ENCODE measurements at regions not wholly inside any gene's neighbourhood (a gene's known extent, or its start where the extent isn't known, plus 50 kb on each side); places are given as distances from the start of the nearest gene placed in this dataset.

DNA sequence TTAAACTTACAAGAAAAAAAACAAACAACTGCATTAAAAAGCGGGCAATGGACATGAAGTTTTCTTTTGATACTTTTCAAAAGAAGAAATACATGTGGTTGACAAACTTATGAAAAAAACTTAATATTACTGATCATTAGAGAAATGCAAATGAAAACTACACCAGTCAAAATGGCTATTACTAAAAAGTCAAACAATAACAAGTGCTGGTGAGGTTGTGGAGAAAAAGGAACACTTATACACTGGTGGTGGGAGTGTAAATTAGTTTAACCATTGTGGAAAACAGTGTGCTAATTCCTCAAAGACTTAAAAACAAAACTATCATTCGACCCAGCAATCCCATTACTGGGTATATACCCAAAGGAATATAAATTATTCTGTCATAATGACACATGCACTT is 311.6 kb downstream of the ISL1 start:
- no peak for TF ChIP-seq RCOR1 (IDR thresholded peaks at IDR 0.05; ENCODE audit: low read length)
- TF ChIP-seq, protein P1, sequence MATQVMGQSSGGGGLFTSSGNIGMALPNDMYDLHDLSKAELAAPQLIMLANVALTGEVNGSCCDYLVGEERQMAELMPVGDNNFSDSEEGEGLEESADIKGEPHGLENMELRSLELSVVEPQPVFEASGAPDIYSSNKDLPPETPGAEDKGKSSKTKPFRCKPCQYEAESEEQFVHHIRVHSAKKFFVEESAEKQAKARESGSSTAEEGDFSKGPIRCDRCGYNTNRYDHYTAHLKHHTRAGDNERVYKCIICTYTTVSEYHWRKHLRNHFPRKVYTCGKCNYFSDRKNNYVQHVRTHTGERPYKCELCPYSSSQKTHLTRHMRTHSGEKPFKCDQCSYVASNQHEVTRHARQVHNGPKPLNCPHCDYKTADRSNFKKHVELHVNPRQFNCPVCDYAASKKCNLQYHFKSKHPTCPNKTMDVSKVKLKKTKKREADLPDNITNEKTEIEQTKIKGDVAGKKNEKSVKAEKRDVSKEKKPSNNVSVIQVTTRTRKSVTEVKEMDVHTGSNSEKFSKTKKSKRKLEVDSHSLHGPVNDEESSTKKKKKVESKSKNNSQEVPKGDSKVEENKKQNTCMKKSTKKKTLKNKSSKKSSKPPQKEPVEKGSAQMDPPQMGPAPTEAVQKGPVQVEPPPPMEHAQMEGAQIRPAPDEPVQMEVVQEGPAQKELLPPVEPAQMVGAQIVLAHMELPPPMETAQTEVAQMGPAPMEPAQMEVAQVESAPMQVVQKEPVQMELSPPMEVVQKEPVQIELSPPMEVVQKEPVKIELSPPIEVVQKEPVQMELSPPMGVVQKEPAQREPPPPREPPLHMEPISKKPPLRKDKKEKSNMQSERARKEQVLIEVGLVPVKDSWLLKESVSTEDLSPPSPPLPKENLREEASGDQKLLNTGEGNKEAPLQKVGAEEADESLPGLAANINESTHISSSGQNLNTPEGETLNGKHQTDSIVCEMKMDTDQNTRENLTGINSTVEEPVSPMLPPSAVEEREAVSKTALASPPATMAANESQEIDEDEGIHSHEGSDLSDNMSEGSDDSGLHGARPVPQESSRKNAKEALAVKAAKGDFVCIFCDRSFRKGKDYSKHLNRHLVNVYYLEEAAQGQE (IDR thresholded peaks at IDR 0.05; ENCODE audit: low read depth, low read length) = no peak
- TF ChIP-seq, protein P2, sequence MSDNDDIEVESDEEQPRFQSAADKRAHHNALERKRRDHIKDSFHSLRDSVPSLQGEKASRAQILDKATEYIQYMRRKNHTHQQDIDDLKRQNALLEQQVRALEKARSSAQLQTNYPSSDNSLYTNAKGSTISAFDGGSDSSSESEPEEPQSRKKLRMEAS (IDR thresholded peaks at IDR 0.05; ENCODE audit: low read depth) = no peak
- no peak for TF ChIP-seq SMC3 (IDR thresholded peaks at IDR 0.05; ENCODE audit: low read depth, low read length)
- TF ChIP-seq, protein P3, sequence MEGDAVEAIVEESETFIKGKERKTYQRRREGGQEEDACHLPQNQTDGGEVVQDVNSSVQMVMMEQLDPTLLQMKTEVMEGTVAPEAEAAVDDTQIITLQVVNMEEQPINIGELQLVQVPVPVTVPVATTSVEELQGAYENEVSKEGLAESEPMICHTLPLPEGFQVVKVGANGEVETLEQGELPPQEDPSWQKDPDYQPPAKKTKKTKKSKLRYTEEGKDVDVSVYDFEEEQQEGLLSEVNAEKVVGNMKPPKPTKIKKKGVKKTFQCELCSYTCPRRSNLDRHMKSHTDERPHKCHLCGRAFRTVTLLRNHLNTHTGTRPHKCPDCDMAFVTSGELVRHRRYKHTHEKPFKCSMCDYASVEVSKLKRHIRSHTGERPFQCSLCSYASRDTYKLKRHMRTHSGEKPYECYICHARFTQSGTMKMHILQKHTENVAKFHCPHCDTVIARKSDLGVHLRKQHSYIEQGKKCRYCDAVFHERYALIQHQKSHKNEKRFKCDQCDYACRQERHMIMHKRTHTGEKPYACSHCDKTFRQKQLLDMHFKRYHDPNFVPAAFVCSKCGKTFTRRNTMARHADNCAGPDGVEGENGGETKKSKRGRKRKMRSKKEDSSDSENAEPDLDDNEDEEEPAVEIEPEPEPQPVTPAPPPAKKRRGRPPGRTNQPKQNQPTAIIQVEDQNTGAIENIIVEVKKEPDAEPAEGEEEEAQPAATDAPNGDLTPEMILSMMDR (IDR thresholded peaks at IDR 0.05) = no peak

Measured in SK-N-SH (cell line).